ENCODE measurements at regions not wholly inside any gene's neighbourhood (a gene's known extent, or its start where the extent isn't known, plus 50 kb on each side); places are given as distances from the start of the nearest gene placed in this dataset.

DNA sequence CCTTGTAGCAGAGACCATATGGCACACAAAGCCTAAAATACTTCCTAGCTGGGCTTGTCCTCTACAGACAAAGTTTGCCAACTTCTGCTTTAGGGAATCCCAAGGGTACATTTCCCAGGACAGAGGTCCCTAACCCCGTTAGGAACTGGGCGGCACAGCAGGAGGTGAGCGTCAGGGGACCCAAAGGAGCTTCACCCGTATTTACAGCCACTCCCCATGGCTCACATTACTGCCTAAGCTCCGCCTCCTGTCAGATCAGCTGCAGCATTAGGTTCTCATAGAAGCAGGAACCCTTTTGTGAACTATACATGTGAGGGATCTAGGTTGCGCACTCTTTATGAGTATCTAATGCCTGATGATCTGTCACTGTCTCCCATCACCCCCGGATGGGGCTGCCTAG, 88.5 kb upstream of the TRPM3 start:
- Histone ChIP-seq H3K79me2 (ENCODE audit: control insufficient read depth in 1 of 2, insufficient read depth in 2 of 2, low read length in 2 of 2) (no peaks in the 10 kb centered on the region), H3K27me3 (replicated peaks in 1 of 4; ENCODE audit: control insufficient read depth in 3 of 4, extremely low read depth in 1 of 4, insufficient read depth in 3 of 4, low read length in 3 of 4) (no peaks in the 10 kb centered on the region), H2BK120ac (replicated peaks; ENCODE audit: low read depth, low read length) (no peak overlapping the region), H3K4me1 (replicated peaks in 1 of 4; ENCODE audit: control insufficient read depth in 3 of 4, insufficient read depth in 4 of 4, low read length in 3 of 4) (no peaks in the 10 kb centered on the region; a peak in 1 of 7 replicates), H3K14ac (ENCODE audit: insufficient read length) (no peak overlapping the region), H3K4ac (replicated peaks; ENCODE audit: insufficient read length, low read depth, low read length) (no peak overlapping the region), H2AK5ac (ENCODE audit: low read depth, low read length) (no peak overlapping the region), H3K27ac (ENCODE audit: low read depth, low read length) (no peak overlapping the region), H3K9ac (replicated peaks in 1 of 4; ENCODE audit: extremely low read depth in 1 of 4, low read depth in 3 of 4, low read length in 3 of 4) (no peak overlapping the region), H4K20me1 (replicated peaks in 1 of 2; ENCODE audit: control insufficient read depth in 1 of 2, insufficient read depth in 2 of 2, low read length in 2 of 2) (no peaks in the 10 kb centered on the region), H4K8ac (ENCODE audit: extremely low read depth, insufficient read depth, low read length) (no peak overlapping the region), H3K79me1 (ENCODE audit: low read depth, low read length) (no peaks in the 10 kb centered on the region), H3K18ac (ENCODE audit: extremely low read depth, low read length) (no peak overlapping the region), H3K36me3 (ENCODE audit: control insufficient read depth in 2 of 4, insufficient read depth in 4 of 4, low read length in 3 of 4) (no peaks in the 10 kb centered on the region), H2BK15ac (ENCODE audit: low read length) (no peak overlapping the region), H2BK5ac (ENCODE audit: low read depth, low read length) (no peak overlapping the region), H3K9me3 (ENCODE audit: insufficient read depth in 2 of 2, low read depth in 1 of 2, low read length in 1 of 2) (peaks cover 0 to 7% of the 10 kb centered on the region in 2 experiments; a peak in 1 of 4 replicates), H2AFZ (ENCODE audit: low read length) (no peak overlapping the region), H4K5ac (ENCODE audit: insufficient read length, low read depth, low read length) (no peak overlapping the region), H2BK20ac (ENCODE audit: low read length) (no peak overlapping the region), H2BK12ac (ENCODE audit: low read depth, low read length) (no peak overlapping the region), H3K23ac (ENCODE audit: insufficient read length) (no peak overlapping the region), H3K4me3 (ENCODE audit: extremely low read depth in 1 of 4, insufficient read depth in 2 of 4, low read depth in 3 of 4, low read length in 4 of 4) (no peak overlapping the region), H3K23me2 (ENCODE audit: low read depth, low read length) (no peaks in the 10 kb centered on the region), H4K91ac (replicated peaks; ENCODE audit: insufficient read length, low read length) (no peak overlapping the region), H3K56ac (replicated peaks; ENCODE audit: insufficient read length, low read depth, low read length) (no peak overlapping the region), H3K4me2 (ENCODE audit: insufficient read depth in 1 of 2, low read depth in 2 of 2, low read length in 2 of 2) (peak overlapping the region in 1 of 2 experiments; percentile 7; a peak in 1 of 4 replicates)
- CTCF ChIA-PET (ENCODE audit: partially characterized antibody): interaction anchor here (0.6 to 3.2 kb wide), 15 partner anchors 13 to 569 kb away, joined by 3 to 31 read pairs (median 3); no protein-coding TSS in a partner anchor
- WGBS, 2 experiments (ENCODE audit: extremely low coverage in 1 of 2, insufficient coverage in 1 of 2, insufficient read length in 1 of 2, insufficient replicate concordance in 2 of 2, low coverage in 1 of 2, low lambda C conversion rate in 2 of 2, missing lambda C conversion rate in 1 of 2): 70% methylated on average over 7 of the region's 7 CpGs; no CpG with 5 or more reads in 1 of the 2 experiments
- FAIRE-seq: no peak
- TF ChIP-seq POLR2AphosphoS5 (IDR thresholded peaks at IDR 0.05; ENCODE audit: low read depth, low read length): peak; percentile 58; the same call in 1 of the 2 replicates
- no peak for TF ChIP-seq BRCA1 (IDR thresholded peaks at IDR 0.05; ENCODE audit: low read depth, low read length)
- DNase-seq (ENCODE audit: low read depth in 1 of 2, low spot score in 2 of 2): no peak
- POLR2A ChIA-PET (ENCODE audit: partially characterized antibody): interaction anchor here (0.5 to 1.3 kb wide), 2 partner anchors 114 to 206 kb away, joined by 3 to 5 read pairs; no protein-coding TSS in a partner anchor
